Caco-2 (cell line): ENCODE measurements at regions not wholly inside any gene's neighbourhood (a gene's known extent, or its start where the extent isn't known, plus 50 kb on each side); places are given as distances from the start of the nearest gene placed in this dataset.

Source experiments
- BruUV-seq: library from RNA; stranded (reverse); fragments of 400-500 nt; replicated peaks from 2 replicates; lab custom pipeline; 2021; lab: Mats Ljungman, UMichigan
- CTCF ChIA-PET: fragments of 300-600 bp; sonication (Branson Sonifier 250); formaldehyde crosslinking; loops from one replicate; lab custom pipeline; 2022; ENCODE audit warnings: antibody characterized with exemption; lab: Charles Lee
- POLR2A ChIA-PET: fragments of 300-600 bp; sonication (Branson Sonifier 250); formaldehyde crosslinking; loops from one replicate; lab custom pipeline; 2022; ENCODE audit warnings: antibody characterized with exemption; lab: Charles Lee
- DNase-seq, 2 experiments: peaks; one replicate each; pipeline versions ENCODE4 v3.0.0 to v3.0.0-alpha.2; 2020 to 2022
- H3K27me3 ChIP-seq: replicated peaks from 2 replicates; pipeline ENCODE4 v1.6.0; 2011; ENCODE audit warnings: low read length; ENCODE audit not compliant: control insufficient read depth, insufficient read depth
- H3K36me3 ChIP-seq: 2 replicates; pipeline ENCODE4 v1.5.1; 2011; ENCODE audit warnings: low read length; ENCODE audit not compliant: control insufficient read depth, insufficient read depth
- H3K4me1 ChIP-seq: fragments of 250-450 bp; sonication (Bioruptor Pico); 2 replicates; pipeline ENCODE4 v1.5.1; 2020; ENCODE audit warnings: mild to moderate bottlenecking
- H3K4me3 ChIP-seq: 2 replicates; pipeline ENCODE4 v1.5.1; 2011; ENCODE audit warnings: low read depth, mild to moderate bottlenecking, control low read depth, low read length
- H3K9me3 ChIP-seq: fragments of 250-450 bp; sonication (Bioruptor Pico); 2 replicates; pipeline ENCODE4 v1.5.1; 2020; ENCODE audit warnings: mild to moderate bottlenecking, moderate library complexity
- H3K27ac Mint-ChIP-seq: one replicate; pipeline ENCODE4 v1.8.0; 2022; ENCODE audit warnings: mixed read lengths; ENCODE audit not compliant: unreplicated experiment
- H3K27me3 Mint-ChIP-seq: one replicate; pipeline ENCODE4 v1.8.0; 2022; ENCODE audit warnings: mixed read lengths; ENCODE audit not compliant: insufficient read depth, unreplicated experiment
- H3K36me3 Mint-ChIP-seq: one replicate; pipeline ENCODE4 v1.8.0; 2022; ENCODE audit warnings: mild to moderate bottlenecking, mixed read lengths; ENCODE audit not compliant: insufficient read depth, unreplicated experiment
- H3K4me1 Mint-ChIP-seq: one replicate; pipeline ENCODE4 v1.8.0; 2022; ENCODE audit warnings: low read depth, mixed read lengths; ENCODE audit not compliant: unreplicated experiment
- H3K4me3 Mint-ChIP-seq: one replicate; pipeline ENCODE4 v1.8.0; 2022; ENCODE audit warnings: mild to moderate bottlenecking, moderate library complexity, mixed read lengths; ENCODE audit not compliant: unreplicated experiment
- H3K9me3 Mint-ChIP-seq: one replicate; pipeline ENCODE4 v1.8.0; 2022; ENCODE audit warnings: mixed read lengths; ENCODE audit not compliant: unreplicated experiment
- CTCF ChIP-seq, 2 experiments: fragments of 200-600 bp in 1 of 2; IDR thresholded peaks; 1 replicate in 1 of 2; 2 replicates in 1 of 2; pipeline versions ENCODE4 v1.5.1 to v1.8.0; 2011 to 2022; ENCODE audit warnings: antibody characterized with exemption in 1 of 2, control low read depth in 1 of 2, inconsistent platforms in 1 of 2, low read depth in 1 of 2, low read length in 1 of 2, mild to moderate bottlenecking in 1 of 2, moderate library complexity in 1 of 2; ENCODE audit not compliant: insufficient read depth in 1 of 2, severe bottlenecking in 1 of 2, unreplicated experiment in 1 of 2
- intact Hi-C: fragments of 100-400 bp; cut with micrococcal nuclease; formaldehyde crosslinking; loops from one replicate; pipeline ENCODE4 v1.10.0; 2022; ENCODE audit not compliant: unreplicated experiment

GRCh38 chr12:125579916-125580315 is 514.7 kb downstream of the AACS start:
- intact Hi-C loops, result no loop called here
- no peak overlapping the region for H3K4me3 Mint-ChIP-seq
- ChIA-PET POLR2A (no interaction called here), CTCF (no interaction called here)
- H3K36me3 Mint-ChIP-seq, result no peaks in the 10 kb centered on the region
- H3K4me1 ChIP-seq, result no peaks in the 10 kb centered on the region
- no peak for TF ChIP-seq CTCF (IDR thresholded peaks at IDR 0.05; ENCODE audit: insufficient read depth in 1 of 2, low read depth in 1 of 2, low read length in 1 of 2, severe bottlenecking in 1 of 2, unreplicated experiment in 1 of 2)
- H3K4me1 Mint-ChIP-seq, result no peaks in the 10 kb centered on the region
- no peak overlapping the region for H3K27ac Mint-ChIP-seq
- H3K9me3 ChIP-seq, result no peaks in the 10 kb centered on the region
- peaks cover 10% of the 10 kb centered on the region for H3K9me3 Mint-ChIP-seq
- H3K4me3 ChIP-seq, result no peak overlapping the region
- no peaks in the 10 kb centered on the region for H3K36me3 ChIP-seq
- H3K27me3 ChIP-seq, result no peaks in the 10 kb centered on the region
- H3K27me3 Mint-ChIP-seq, result peaks cover 11% of the 10 kb centered on the region
- no peak for DNase-seq
- BruUV-seq, result no TSS peak

GRCh38 chr12:125583071-125583470 is 517.8 kb downstream of the AACS start:
- H3K9me3 ChIP-seq, result no peaks in the 10 kb centered on the region
- Mint-ChIP-seq H3K27ac (no peak overlapping the region), H3K36me3 (no peaks in the 10 kb centered on the region), H3K4me3 (no peak overlapping the region), H3K9me3 (peaks cover 10% of the 10 kb centered on the region), H3K27me3 (peaks cover 11% of the 10 kb centered on the region), H3K4me1 (no peaks in the 10 kb centered on the region)
- no peak for TF ChIP-seq CTCF (IDR thresholded peaks at IDR 0.05; ENCODE audit: insufficient read depth in 1 of 2, low read depth in 1 of 2, low read length in 1 of 2, severe bottlenecking in 1 of 2, unreplicated experiment in 1 of 2)
- H3K4me1 ChIP-seq, result no peaks in the 10 kb centered on the region
- no peaks in the 10 kb centered on the region for H3K27me3 ChIP-seq
- POLR2A ChIA-PET, result no interaction called here
- no TSS peak for BruUV-seq
- CTCF ChIA-PET, result no interaction called here
- intact Hi-C loops, result no loop called here
- no peak for DNase-seq
- H3K36me3 ChIP-seq, result no peaks in the 10 kb centered on the region
- no peak overlapping the region for H3K4me3 ChIP-seq

GRCh38 chr12:125586441-125586840 is 521.2 kb downstream of the AACS start:
- Mint-ChIP-seq H3K27me3 (peaks cover 11% of the 10 kb centered on the region), H3K27ac (no peak overlapping the region), H3K9me3 (no peaks in the 10 kb centered on the region), H3K36me3 (no peaks in the 10 kb centered on the region), H3K4me3 (no peak overlapping the region), H3K4me1 (no peaks in the 10 kb centered on the region)
- Histone ChIP-seq H3K36me3 (no peaks in the 10 kb centered on the region), H3K9me3 (no peaks in the 10 kb centered on the region), H3K4me1 (no peaks in the 10 kb centered on the region), H3K27me3 (no peaks in the 10 kb centered on the region), H3K4me3 (no peak overlapping the region)
- intact Hi-C loops, result no loop called here
- POLR2A ChIA-PET, result no interaction called here
- BruUV-seq, result no TSS peak
- no peak for TF ChIP-seq CTCF (IDR thresholded peaks at IDR 0.05; ENCODE audit: insufficient read depth in 1 of 2, low read depth in 1 of 2, low read length in 1 of 2, severe bottlenecking in 1 of 2, unreplicated experiment in 1 of 2)
- CTCF ChIA-PET, result no interaction called here
- DNase-seq, result no peak
